ENCODE measurements at regions not wholly inside any gene's neighbourhood (a gene's known extent, or its start where the extent isn't known, plus 50 kb on each side); places are given as distances from the start of the nearest gene placed in this dataset.

DNA sequence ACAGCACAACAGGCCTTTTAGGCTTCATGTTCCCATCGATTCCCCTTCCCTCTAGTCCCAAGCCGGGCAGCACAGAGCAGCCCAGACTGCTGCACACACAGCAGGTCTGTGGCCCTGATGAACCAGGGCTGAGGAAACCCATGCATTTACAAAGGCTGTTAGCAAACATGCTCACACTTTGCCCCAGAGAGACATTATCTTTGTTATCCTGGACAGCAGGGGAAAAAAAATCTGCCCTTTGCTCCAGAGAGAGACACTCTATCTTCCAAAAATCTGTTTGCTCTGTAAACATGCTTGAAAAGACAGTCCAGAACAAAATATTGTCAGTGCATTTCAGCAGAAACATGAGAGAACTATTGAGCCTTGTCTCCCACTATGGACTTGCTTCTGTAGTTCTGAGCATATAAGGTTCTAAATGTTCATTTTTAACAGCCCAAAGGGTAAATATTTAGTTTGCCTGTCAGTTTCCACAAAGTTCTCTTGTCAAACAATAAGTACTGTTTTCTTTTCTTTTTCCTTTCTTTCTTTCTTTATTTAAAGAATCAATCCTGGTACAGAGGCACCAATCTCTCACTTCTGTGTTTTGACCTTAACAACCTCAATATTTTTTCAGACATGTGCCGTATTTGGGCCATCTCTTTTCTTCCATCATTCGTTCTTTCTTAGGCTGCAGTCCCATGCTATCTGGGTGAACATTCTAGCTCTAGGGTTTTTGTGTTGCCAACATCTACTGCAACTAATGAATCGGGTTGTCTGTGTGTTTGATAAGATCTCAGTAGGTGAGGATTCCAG, 468.0 kb downstream of the EPM2A start (continued):
- TF ChIP-seq TCF12 (IDR thresholded peaks at IDR 0.05), result no peak
- TF ChIP-seq TCF12 (CRISPR knock-in tag; IDR thresholded peaks at IDR 0.05), result peak; percentile 98
- TF ChIP-seq KAT8 (CRISPR knock-in tag; IDR thresholded peaks at IDR 0.05), result peak; percentile 91
- no peak for TF ChIP-seq RELA (CRISPR knock-in tag; IDR thresholded peaks at IDR 0.05)
- no peak for TF ChIP-seq CHD2 (IDR thresholded peaks at IDR 0.05; ENCODE audit: low read depth, low read length)
- no peak for TF ChIP-seq PCBP1 (IDR thresholded peaks at IDR 0.05; ENCODE audit: borderline replicate concordance, low read depth, low read length)
- TF ChIP-seq, protein P1, sequence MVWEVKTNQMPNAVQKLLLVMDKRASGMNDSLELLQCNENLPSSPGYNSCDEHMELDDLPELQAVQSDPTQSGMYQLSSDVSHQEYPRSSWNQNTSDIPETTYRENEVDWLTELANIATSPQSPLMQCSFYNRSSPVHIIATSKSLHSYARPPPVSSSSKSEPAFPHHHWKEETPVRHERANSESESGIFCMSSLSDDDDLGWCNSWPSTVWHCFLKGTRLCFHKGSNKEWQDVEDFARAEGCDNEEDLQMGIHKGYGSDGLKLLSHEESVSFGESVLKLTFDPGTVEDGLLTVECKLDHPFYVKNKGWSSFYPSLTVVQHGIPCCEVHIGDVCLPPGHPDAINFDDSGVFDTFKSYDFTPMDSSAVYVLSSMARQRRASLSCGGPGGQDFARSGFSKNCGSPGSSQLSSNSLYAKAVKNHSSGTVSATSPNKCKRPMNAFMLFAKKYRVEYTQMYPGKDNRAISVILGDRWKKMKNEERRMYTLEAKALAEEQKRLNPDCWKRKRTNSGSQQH (CRISPR knock-in tag; IDR thresholded peaks at IDR 0.05; ENCODE audit: low read depth), result peak; percentile 76; the same call in 1 of the 2 replicates
- TF ChIP-seq RXRB (CRISPR knock-in tag; IDR thresholded peaks at IDR 0.05; ENCODE audit: borderline replicate concordance), result peak; percentile 100
- no peak for TF ChIP-seq ZNF496 (CRISPR knock-in tag; IDR thresholded peaks at IDR 0.05; ENCODE audit: insufficient replicate concordance)
- TF ChIP-seq, protein P2, sequence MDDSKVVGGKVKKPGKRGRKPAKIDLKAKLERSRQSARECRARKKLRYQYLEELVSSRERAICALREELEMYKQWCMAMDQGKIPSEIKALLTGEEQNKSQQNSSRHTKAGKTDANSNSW (CRISPR knock-in tag; IDR thresholded peaks at IDR 0.05; ENCODE audit: borderline replicate concordance), result no peak
- peak; percentile 66; the same call in 1 of the 2 replicates for TF ChIP-seq ZNF552 (CRISPR knock-in tag; IDR thresholded peaks at IDR 0.05; ENCODE audit: borderline replicate concordance)
- peak; percentile 86 for TF ChIP-seq ZNF644 (CRISPR knock-in tag; IDR thresholded peaks at IDR 0.05; ENCODE audit: low read depth)
- TF ChIP-seq ZNF720 (CRISPR knock-in tag; IDR thresholded peaks at IDR 0.05), result no peak
- peak; percentile 92 for TF ChIP-seq ZNF766 (CRISPR knock-in tag; IDR thresholded peaks at IDR 0.05; ENCODE audit: borderline replicate concordance)
- TF ChIP-seq ZNF510 (CRISPR knock-in tag; IDR thresholded peaks at IDR 0.05; ENCODE audit: low read depth), result no peak
- no peak for TF ChIP-seq ZBTB1 (CRISPR knock-in tag; IDR thresholded peaks at IDR 0.05; ENCODE audit: borderline replicate concordance)
- peak; percentile 98 for TF ChIP-seq FOXA1 (IDR thresholded peaks at IDR 0.05)
- peak; percentile 99 for TF ChIP-seq FOXA1 (CRISPR knock-in tag; IDR thresholded peaks at IDR 0.05)
- TF ChIP-seq, protein P3, sequence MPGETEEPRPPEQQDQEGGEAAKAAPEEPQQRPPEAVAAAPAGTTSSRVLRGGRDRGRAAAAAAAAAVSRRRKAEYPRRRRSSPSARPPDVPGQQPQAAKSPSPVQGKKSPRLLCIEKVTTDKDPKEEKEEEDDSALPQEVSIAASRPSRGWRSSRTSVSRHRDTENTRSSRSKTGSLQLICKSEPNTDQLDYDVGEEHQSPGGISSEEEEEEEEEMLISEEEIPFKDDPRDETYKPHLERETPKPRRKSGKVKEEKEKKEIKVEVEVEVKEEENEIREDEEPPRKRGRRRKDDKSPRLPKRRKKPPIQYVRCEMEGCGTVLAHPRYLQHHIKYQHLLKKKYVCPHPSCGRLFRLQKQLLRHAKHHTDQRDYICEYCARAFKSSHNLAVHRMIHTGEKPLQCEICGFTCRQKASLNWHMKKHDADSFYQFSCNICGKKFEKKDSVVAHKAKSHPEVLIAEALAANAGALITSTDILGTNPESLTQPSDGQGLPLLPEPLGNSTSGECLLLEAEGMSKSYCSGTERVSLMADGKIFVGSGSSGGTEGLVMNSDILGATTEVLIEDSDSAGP (CRISPR knock-in tag; IDR thresholded peaks at IDR 0.05; ENCODE audit: borderline replicate concordance), result peak; percentile 81
- TF ChIP-seq NR3C1 (CRISPR knock-in tag; IDR thresholded peaks at IDR 0.05), result no peak
- TF ChIP-seq, protein P4, sequence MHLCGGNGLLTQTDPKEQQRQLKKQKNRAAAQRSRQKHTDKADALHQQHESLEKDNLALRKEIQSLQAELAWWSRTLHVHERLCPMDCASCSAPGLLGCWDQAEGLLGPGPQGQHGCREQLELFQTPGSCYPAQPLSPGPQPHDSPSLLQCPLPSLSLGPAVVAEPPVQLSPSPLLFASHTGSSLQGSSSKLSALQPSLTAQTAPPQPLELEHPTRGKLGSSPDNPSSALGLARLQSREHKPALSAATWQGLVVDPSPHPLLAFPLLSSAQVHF (CRISPR knock-in tag; IDR thresholded peaks at IDR 0.05), result no peak
- TF ChIP-seq NR2F1 (CRISPR knock-in tag; IDR thresholded peaks at IDR 0.05), result peak; percentile 77 to 92; a peak in 3 of 4 replicates
- no peak for TF ChIP-seq ZNF75D (CRISPR knock-in tag; IDR thresholded peaks at IDR 0.05; ENCODE audit: borderline replicate concordance)
- TF ChIP-seq ERF (CRISPR knock-in tag; IDR thresholded peaks at IDR 0.05), result peak; percentile 91; the same call in 1 of the 2 replicates
- TF ChIP-seq, protein P5, sequence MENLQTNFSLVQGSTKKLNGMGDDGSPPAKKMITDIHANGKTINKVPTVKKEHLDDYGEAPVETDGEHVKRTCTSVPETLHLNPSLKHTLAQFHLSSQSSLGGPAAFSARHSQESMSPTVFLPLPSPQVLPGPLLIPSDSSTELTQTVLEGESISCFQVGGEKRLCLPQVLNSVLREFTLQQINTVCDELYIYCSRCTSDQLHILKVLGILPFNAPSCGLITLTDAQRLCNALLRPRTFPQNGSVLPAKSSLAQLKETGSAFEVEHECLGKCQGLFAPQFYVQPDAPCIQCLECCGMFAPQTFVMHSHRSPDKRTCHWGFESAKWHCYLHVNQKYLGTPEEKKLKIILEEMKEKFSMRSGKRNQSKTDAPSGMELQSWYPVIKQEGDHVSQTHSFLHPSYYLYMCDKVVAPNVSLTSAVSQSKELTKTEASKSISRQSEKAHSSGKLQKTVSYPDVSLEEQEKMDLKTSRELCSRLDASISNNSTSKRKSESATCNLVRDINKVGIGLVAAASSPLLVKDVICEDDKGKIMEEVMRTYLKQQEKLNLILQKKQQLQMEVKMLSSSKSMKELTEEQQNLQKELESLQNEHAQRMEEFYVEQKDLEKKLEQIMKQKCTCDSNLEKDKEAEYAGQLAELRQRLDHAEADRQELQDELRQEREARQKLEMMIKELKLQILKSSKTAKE (CRISPR knock-in tag; IDR thresholded peaks at IDR 0.05; ENCODE audit: borderline replicate concordance), result peak; percentile 95

Data from HepG2 (cell line).